Activated CD4-positive, alpha-beta memory T cell treated with anti-CD3 and anti-CD28 coated beads for 36 hours (primary cell): ENCODE measurements at regions not wholly inside any gene's neighbourhood (a gene's known extent, or its start where the extent isn't known, plus 50 kb on each side); places are given as distances from the start of the nearest gene placed in this dataset.
A peak's percentile ranks its signal among the peaks of the same experiment; 100 is the strongest.
"Not testable (repeated sequence)": the region's sequence is repeated elsewhere in the genome, so short reads cannot be mapped to it uniquely, and the experiment has no call there.

ENCODE experiments used
- CTCF ChIA-PET: fragments of 350-600 bp; sonication (Branson Sonifier 250); formaldehyde crosslinking; loops from one replicate; lab custom pipeline; 2021; ENCODE audit warnings: antibody characterized with exemption, inconsistent platforms; lab: Charles Lee
- POLR2A ChIA-PET: fragments of 350-600 bp; sonication (Branson Sonifier 250); formaldehyde crosslinking; loops from one replicate; lab custom pipeline; 2021; ENCODE audit warnings: antibody characterized with exemption; lab: Charles Lee
- DNase-seq: peaks from one replicate; pipeline ENCODE4 v3.0.0-alpha.2; 2020
- H3K27ac Mint-ChIP-seq: one replicate; pipeline ENCODE4 v1.8.0; 2021; ENCODE audit warnings: mixed read lengths
- H3K27me3 Mint-ChIP-seq: one replicate; pipeline ENCODE4 v1.8.0; 2021; ENCODE audit warnings: mixed read lengths
- H3K36me3 Mint-ChIP-seq: one replicate; pipeline ENCODE4 v1.8.0; 2021; ENCODE audit warnings: mixed read lengths
- H3K4me1 Mint-ChIP-seq: one replicate; pipeline ENCODE4 v1.8.0; 2021; ENCODE audit warnings: low read depth, mixed read lengths
- H3K4me3 Mint-ChIP-seq: one replicate; pipeline ENCODE4 v1.8.0; 2021; ENCODE audit warnings: mild to moderate bottlenecking, mixed read lengths
- H3K9me3 Mint-ChIP-seq: one replicate; pipeline ENCODE4 v1.8.0; 2021; ENCODE audit warnings: mixed read lengths
- intact Hi-C: fragments of 100-400 bp; cut with micrococcal nuclease; formaldehyde crosslinking; loops from one replicate; pipeline ENCODE4 v1.15.1; 2023

DNA sequence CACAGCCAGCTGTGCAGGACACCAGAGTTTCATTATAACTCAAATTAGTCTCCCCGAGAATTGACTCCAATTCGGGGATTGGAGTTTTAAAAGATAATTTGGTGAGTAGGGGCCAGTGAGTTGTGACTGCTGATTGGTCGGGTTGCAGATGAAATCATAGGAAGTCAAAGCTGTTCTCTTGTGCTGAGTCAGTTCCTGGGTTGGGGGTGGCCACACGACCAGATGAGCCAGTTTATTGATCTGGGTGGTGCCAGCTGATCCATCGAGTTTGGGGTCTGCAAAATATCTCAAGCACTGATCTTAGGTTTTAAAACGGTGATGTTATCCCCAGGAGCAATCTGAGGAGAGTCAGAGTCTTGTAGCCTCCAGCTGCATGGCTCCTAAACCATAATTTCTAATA is 82.7 kb upstream of the SLC66A3 start:
- H3K27me3 Mint-ChIP-seq = peaks cover 17% of the 10 kb centered on the region
- peaks cover 17% of the 10 kb centered on the region for H3K4me1 Mint-ChIP-seq
- no peaks in the 10 kb centered on the region for H3K36me3 Mint-ChIP-seq
- POLR2A ChIA-PET = no interaction called here
- no peak overlapping the region for H3K27ac Mint-ChIP-seq
- intact Hi-C loops = no loop called here
- CTCF ChIA-PET = interaction anchor here (1.1 to 4.0 kb wide), 4 partner anchors 15 to 241 kb away, joined by 3 to 17 read pairs (median 9); a partner anchor contains a TSS
- no peaks in the 10 kb centered on the region for H3K9me3 Mint-ChIP-seq
- no peak overlapping the region for H3K4me3 Mint-ChIP-seq
- DNase-seq = no peak

DNA sequence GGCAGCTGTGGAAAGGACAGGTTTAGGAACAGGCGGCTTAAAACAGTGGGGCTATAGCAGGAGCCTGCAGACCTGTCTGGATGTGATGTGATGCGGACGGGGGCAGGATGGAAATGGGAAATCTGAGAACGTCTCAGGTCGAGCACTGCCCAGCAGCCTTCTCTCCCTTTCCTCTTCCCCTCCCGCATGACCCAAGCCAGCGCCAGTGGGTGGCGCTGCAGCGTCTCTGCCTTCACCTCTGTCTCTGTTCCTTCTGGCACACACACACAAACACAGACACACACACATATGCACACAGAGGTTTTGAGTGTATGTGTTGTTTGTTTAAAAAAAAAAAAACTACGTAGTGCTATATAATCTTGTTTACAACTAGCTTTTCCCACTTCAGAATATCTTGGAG is 82.0 kb upstream of the SLC66A3 start:
- ChIA-PET POLR2A (no interaction called here), CTCF (interaction anchor here (1.4 to 4.0 kb wide), 3 partner anchors 14 to 241 kb away, joined by 3 to 17 read pairs (median 15); no protein-coding TSS in a partner anchor)
- Mint-ChIP-seq H3K27me3 (peaks cover 16% of the 10 kb centered on the region), H3K4me1 (peaks cover 17% of the 10 kb centered on the region), H3K4me3 (no peak overlapping the region), H3K27ac (no peak overlapping the region), H3K36me3 (no peaks in the 10 kb centered on the region), H3K9me3 (no peaks in the 10 kb centered on the region)
- DNase-seq = peak; percentile 55
- intact Hi-C loops = loop anchor here (1.0 kb wide), 1 partner anchor 51 kb away; no protein-coding TSS in a partner anchor

DNA sequence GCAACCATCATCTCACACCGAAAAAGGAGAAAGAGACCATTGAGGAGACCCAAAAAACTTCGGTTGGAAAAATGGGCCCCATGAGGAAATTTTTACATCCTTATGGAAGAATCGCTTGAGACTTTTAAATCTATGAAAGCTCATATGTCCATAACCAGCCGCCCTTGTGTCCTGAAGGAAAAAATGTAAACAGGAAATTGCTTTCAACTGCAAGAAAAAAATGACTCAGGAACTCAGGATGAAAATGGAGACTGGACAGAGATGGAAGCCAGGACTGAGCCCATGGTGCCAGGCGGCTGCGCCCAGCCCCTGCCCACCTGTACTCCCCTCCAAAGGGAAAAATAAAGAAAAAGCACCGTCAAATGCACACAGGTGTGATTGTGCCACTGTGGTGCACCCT is 81.5 kb upstream of the SLC66A3 start:
- DNase-seq = no peak
- H3K27ac Mint-ChIP-seq = no peak overlapping the region
- H3K27me3 Mint-ChIP-seq = peaks cover 13% of the 10 kb centered on the region
- peaks cover 17% of the 10 kb centered on the region for H3K4me1 Mint-ChIP-seq
- no peak overlapping the region for H3K4me3 Mint-ChIP-seq
- CTCF ChIA-PET = interaction anchor here (0.6 to 4.0 kb wide), 4 partner anchors 8 to 242 kb away, joined by 3 to 17 read pairs (median 10); no protein-coding TSS in a partner anchor
- no peaks in the 10 kb centered on the region for H3K36me3 Mint-ChIP-seq
- POLR2A ChIA-PET = no interaction called here
- H3K9me3 Mint-ChIP-seq = no peaks in the 10 kb centered on the region
- intact Hi-C loops = loop anchor here (1.0 kb wide), 1 partner anchor 51 kb away; no protein-coding TSS in a partner anchor

DNA sequence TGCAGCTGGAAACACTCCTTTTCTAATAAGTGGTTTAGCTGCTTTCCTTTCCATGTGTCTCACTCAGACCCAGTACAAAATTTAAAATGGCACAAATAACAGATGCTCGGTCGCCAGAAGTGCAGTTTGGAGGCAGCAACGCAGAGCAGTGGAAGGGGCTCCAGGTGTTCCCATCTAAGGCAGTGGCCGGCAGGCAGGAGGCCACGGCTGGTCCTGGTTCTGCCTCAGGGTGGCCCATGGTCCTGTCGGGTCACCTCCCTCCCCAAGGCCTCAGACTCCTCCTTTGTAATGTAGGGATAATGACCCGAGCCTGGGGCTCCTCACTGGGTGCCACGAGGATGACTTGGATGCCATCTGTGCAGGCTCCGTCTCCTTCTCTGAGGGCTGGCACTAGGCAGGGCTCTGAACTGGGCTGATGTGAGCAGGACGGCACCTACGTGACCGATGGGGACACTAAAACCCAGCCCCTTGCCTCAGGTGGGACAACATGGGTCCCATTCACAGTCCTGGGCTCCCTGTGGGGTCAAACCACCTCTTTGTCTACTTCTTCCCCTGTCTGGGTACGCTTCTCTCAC is 80.9 kb upstream of the SLC66A3 start:
- intact Hi-C loops = no loop called here
- ChIA-PET POLR2A (no interaction called here), CTCF (interaction anchor here (0.6 to 4.0 kb wide), 4 partner anchors 8 to 243 kb away, joined by 3 to 17 read pairs (median 10); no protein-coding TSS in a partner anchor)
- no peaks in the 10 kb centered on the region for H3K9me3 Mint-ChIP-seq
- no peak overlapping the region for H3K27ac Mint-ChIP-seq
- DNase-seq = no peak
- peaks cover 17% of the 10 kb centered on the region for H3K4me1 Mint-ChIP-seq
- H3K27me3 Mint-ChIP-seq = peaks cover 13% of the 10 kb centered on the region
- H3K36me3 Mint-ChIP-seq = no peaks in the 10 kb centered on the region
- H3K4me3 Mint-ChIP-seq = no peak overlapping the region

DNA sequence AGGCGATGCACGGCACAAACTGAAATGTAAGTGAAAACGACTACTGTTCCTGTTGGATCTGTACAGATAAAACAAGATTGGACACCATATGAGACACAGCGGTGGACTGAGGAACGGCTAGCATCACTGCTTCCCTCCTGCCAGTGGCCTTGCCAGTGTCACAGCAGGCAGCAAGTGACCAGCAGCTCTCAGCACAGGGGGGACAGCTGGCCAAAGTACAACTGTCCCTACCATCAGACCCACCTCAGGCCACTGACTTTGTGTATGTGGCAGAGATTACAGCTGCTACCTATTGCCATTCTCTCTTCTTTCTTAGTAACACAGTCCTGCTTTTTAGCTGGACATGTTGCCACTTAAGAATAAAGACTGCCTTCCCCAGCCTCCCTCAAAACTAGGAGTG is 80.0 kb upstream of the SLC66A3 start:
- H3K4me3 Mint-ChIP-seq = no peak overlapping the region
- intact Hi-C loops = no loop called here
- H3K9me3 Mint-ChIP-seq = no peaks in the 10 kb centered on the region
- ChIA-PET CTCF (interaction anchor here (0.7 kb wide), 1 partner anchor 509 kb away, joined by 3 read pairs; no protein-coding TSS in a partner anchor), POLR2A (no interaction called here)
- no peaks in the 10 kb centered on the region for H3K36me3 Mint-ChIP-seq
- H3K27me3 Mint-ChIP-seq = peaks cover 11% of the 10 kb centered on the region
- no peak for DNase-seq
- H3K4me1 Mint-ChIP-seq = peaks cover 17% of the 10 kb centered on the region
- H3K27ac Mint-ChIP-seq = no peak overlapping the region

DNA sequence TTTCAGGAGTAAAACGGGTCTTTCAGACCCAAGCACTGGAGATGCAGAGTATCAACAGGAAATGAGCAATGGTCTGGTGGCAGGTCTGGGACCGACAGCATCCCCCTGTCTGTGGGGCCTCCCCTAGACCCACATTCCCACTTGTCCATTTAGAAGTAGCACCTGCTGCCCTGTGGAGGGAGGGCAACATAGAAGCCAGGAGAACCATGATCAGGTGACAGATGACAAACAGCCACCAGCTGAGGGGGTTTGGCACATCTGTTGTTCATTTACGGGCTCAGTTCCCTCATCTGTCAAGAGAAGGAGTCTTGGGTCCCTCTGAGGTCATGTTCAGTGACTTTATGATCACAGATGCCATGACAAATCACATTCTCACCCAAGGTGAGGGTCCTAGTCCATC is 77.9 kb upstream of the SLC66A3 start:
- intact Hi-C loops = no loop called here
- POLR2A ChIA-PET = no interaction called here
- no peak overlapping the region for H3K27ac Mint-ChIP-seq
- CTCF ChIA-PET = no interaction called here
- peaks cover 8% of the 10 kb centered on the region for H3K27me3 Mint-ChIP-seq
- no peaks in the 10 kb centered on the region for H3K36me3 Mint-ChIP-seq
- no peak for DNase-seq
- peaks cover 9% of the 10 kb centered on the region for H3K4me1 Mint-ChIP-seq
- H3K9me3 Mint-ChIP-seq = no peaks in the 10 kb centered on the region
- H3K4me3 Mint-ChIP-seq = no peak overlapping the region

DNA sequence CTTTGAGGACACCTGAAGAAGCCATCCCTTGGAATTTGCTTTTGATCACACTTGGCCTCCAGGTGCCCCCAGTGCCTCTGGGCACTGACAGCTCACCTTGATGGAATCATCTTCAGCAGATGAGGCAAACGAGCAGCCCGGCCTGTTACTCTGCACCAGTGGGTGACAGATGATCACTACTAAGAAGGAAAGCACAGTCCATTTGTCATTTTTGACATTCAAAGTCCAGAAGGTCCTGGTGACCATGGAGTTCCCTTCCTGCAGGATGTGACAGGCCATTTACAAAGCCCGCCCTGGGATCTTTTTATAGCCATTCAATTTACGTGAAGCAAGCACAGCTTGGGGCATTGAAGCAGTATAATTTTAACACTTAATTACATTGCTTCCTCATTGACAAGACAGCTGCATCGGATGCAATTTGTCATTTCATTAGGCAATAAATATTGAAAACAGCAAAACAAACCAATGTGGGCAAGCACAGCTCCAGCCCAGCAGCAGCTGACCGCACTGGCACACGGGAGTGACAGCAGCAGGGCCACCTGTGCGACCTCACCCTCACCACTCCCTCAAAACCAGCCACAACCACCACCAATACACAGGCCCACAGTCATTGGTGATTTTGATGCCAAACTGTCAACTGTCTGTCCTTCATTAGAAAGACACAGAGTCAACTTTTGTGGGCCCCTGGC is 76.0 kb upstream of the SLC66A3 start:
- Mint-ChIP-seq H3K27ac (no peak overlapping the region), H3K4me1 (no peaks in the 10 kb centered on the region), H3K27me3 (no peaks in the 10 kb centered on the region), H3K4me3 (no peak overlapping the region), H3K9me3 (no peaks in the 10 kb centered on the region), H3K36me3 (no peaks in the 10 kb centered on the region)
- POLR2A ChIA-PET = no interaction called here
- CTCF ChIA-PET = no interaction called here
- intact Hi-C loops = no loop called here
- no peak for DNase-seq

DNA sequence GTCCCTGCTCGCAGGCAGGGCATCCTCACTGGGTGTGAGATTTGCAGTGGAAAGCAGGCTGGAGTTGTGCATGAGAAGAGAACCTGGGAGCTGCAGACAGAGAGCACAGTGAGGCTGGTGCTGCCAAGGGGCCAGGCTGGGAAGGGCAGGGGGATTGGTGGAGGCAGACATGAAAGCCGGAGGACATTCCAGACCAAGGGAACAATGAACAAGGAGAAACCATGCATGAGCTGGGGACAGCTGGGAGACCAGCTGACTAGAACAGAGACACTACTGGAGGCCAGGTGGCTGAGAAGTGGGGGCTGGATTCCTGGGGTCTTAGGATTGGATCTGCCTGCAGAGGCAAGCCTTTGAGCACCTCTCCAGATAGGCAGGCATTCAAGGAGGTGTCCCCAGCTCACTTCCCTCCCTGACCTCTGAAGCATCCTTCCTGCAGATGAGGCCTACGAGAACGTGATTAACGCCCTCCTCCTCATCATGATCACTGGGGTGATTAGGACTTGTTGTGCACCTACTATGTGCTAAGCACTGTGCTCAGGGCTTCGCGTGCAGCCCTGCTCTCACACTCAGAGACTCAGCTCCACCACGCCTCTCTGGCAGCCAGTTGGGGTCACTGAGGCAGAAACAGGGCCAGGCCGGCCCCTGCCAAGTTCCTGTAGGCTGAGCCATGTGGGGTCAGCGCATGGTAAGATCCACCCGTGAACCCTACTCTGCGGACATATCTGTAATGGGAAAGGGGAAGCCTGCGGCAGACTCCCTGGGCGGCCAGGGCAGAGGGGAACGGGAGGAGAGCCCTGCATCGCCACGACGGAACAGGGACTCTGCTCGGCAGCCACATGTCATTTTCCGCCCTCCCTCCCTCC is 74.8 kb upstream of the SLC66A3 start:
- H3K4me1 Mint-ChIP-seq = no peaks in the 10 kb centered on the region
- no peak overlapping the region for H3K27ac Mint-ChIP-seq
- no peaks in the 10 kb centered on the region for H3K9me3 Mint-ChIP-seq
- ChIA-PET CTCF (no interaction called here), POLR2A (no interaction called here)
- DNase-seq = no peak
- intact Hi-C loops = no loop called here
- no peak overlapping the region for H3K4me3 Mint-ChIP-seq
- no peaks in the 10 kb centered on the region for H3K27me3 Mint-ChIP-seq
- H3K36me3 Mint-ChIP-seq = no peaks in the 10 kb centered on the region

DNA sequence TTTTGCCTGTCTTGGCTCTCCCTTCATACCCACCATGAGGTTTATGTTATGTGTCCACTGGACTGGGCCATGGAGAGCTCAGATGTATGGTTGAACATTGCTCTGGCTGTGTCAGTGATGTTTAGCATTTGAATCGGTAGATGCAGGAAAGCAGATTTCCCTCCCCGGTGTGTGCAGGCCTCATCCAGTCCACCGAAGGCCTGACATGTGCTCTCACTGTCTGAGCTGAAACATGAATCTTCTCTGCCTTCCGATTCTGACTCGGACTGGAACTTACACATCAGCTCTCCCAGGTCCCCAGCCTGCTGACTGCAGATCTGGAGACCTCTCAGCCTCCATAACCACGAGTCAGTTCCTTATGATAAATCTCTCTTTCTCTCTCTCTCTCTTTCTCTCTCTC is 72.4 kb upstream of the SLC66A3 start:
- Mint-ChIP-seq H3K4me1 (no peaks in the 10 kb centered on the region), H3K27me3 (peaks cover 2% of the 10 kb centered on the region), H3K9me3 (no peaks in the 10 kb centered on the region), H3K27ac (no peak overlapping the region), H3K4me3 (no peak overlapping the region), H3K36me3 (no peaks in the 10 kb centered on the region)
- CTCF ChIA-PET = interaction anchor here (0.7 kb wide), 1 partner anchor 503 kb away, joined by 4 read pairs; no protein-coding TSS in a partner anchor
- intact Hi-C loops = no loop called here
- POLR2A ChIA-PET = no interaction called here
- DNase-seq = no peak

DNA sequence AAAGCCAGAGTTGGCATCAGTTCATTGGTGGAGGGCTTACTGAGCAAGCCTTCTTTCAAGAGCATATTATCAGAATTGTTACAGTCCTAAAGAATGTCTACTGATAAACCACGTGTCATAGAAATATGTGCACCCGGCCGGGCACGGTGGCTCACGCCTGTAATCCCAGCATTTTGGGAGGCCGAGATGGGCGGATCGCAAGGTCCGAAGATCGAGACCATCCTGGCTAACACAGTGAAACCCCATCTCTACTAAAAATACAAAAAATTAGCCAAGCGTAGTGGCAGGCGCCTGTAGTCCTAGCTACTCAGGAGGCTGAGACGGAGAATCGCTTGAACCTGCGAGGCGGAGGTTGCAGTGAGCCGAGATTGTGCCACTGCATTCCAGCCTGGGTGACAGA is 66.4 kb upstream of the SLC66A3 start:
- H3K36me3 Mint-ChIP-seq, H3K4me1 Mint-ChIP-seq, H3K9me3 Mint-ChIP-seq, intact Hi-C loops, H3K27ac Mint-ChIP-seq, DNase-seq, POLR2A ChIA-PET, H3K4me3 Mint-ChIP-seq, H3K27me3 Mint-ChIP-seq: not testable (repeated sequence)
- CTCF ChIA-PET = interaction anchor here (1.1 to 1.4 kb wide), 2 partner anchors 253 to 495 kb away, joined by 3 to 4 read pairs; no protein-coding TSS in a partner anchor

DNA sequence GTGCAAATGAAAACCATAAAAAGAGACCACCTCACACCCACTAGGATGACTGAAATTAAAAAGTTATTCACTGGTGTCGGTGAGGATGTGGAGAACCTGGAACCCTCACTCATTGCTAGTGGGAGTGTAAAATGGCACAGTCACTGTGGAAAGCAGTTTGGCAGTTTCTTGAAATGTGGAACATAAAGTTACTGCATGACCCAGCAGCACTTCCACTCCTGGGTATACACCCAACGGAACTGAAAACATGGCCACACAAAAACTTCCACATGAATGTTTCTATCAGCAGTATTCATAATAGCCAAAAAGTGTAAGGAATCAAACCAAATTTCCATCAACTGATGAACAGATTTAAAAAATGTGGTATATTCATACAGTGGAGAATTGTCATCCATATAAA is 65.1 kb upstream of the SLC66A3 start:
- Mint-ChIP-seq H3K4me3 (no peak overlapping the region), H3K9me3 (no peaks in the 10 kb centered on the region), H3K27me3 (peaks cover 2% of the 10 kb centered on the region), H3K27ac (no peak overlapping the region), H3K4me1 (no peaks in the 10 kb centered on the region), H3K36me3 (no peaks in the 10 kb centered on the region)
- ChIA-PET CTCF (interaction anchor here (1.1 kb wide), 1 partner anchor 494 kb away, joined by 4 read pairs; no protein-coding TSS in a partner anchor), POLR2A (no interaction called here)
- no peak for DNase-seq
- intact Hi-C loops = no loop called here
